HG03460 (cell line): ENCODE measurements at regions not wholly inside any gene's neighbourhood (a gene's known extent, or its start where the extent isn't known, plus 50 kb on each side); places are given as distances from the start of the nearest gene placed in this dataset.
"Not testable (repeated sequence)": the region's sequence is repeated elsewhere in the genome, so short reads cannot be mapped to it uniquely, and the experiment has no call there.

Experiments used
- ATAC-seq: cut with Tn5 transposase; IDR thresholded peaks from one replicate; pipeline ENCODE4 v1.9.1; 2021; ENCODE audit not compliant: unreplicated experiment

DNA sequence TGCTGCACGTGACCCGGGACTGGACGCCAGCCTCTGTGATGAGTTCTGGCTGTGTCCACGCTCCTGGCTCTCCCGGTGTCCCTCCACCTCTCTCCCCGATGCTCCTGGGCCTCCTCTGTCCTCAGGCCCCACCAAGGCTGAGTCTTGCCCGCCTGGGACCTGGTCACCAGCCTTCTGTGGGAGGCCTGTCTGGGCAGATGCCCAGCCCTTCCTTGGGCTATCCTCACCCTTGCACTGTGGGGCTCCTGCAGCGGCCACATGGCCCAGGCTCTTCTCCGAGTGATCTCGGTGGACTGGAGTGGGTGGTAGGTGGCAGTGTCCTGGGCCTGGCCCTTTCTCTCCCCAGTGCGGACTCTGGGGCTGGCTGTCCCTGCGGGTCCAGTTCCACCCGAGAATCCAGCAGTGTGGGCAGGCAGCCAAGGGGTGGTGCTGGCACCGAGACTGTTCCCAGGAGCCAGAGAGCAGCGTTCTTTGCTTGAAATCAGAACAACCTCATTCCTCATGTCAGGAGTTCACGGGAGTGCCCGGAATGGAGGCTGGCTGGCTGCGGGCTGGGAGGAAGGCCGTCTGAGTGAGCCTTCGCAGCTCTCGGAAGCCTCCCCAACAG is 94.6 kb downstream of the TMEM121 start:
- ATAC-seq: not testable (repeated sequence)

DNA sequence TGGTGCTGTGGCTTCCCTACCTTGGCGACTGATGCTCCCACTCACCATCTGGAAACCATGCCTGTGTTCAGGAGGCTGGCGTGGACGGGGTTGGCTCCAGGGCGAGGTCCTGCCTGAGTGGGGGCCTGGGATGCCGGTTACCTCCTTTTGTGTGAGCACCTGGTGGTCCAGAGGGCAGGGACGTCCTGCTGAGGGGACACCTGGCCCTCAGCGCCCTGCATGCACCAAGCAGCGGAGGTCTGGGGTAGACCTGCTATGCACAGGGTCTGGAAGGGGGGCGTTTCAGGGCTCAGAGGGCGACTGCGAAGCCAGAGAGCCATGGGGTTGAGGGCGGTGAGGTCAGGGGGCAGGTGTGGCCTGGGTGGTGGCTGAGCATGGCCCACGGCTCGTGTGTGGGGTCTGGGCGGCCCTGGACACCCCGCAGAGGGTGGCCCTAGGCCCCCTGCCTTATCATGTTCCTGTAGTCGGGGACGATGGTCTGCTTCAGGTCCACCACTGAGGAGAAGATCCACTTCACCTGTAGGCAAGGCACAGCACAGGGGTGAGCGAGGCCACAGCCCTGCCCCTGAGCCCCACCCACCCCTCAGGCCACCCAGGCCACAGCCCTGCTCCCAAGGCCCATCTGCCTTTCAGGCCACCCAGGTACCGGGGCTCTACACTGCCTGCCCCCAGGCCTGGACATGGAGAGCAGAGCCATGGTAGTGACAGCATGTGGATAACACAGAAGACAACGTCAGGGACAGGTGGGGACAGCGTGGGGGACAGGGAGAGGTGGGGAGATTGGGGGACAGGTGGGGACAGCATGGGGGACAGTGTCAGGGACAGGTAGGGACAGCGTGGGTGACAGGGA is 95.3 kb downstream of the TMEM121 start:
- not testable (repeated sequence) for ATAC-seq

DNA sequence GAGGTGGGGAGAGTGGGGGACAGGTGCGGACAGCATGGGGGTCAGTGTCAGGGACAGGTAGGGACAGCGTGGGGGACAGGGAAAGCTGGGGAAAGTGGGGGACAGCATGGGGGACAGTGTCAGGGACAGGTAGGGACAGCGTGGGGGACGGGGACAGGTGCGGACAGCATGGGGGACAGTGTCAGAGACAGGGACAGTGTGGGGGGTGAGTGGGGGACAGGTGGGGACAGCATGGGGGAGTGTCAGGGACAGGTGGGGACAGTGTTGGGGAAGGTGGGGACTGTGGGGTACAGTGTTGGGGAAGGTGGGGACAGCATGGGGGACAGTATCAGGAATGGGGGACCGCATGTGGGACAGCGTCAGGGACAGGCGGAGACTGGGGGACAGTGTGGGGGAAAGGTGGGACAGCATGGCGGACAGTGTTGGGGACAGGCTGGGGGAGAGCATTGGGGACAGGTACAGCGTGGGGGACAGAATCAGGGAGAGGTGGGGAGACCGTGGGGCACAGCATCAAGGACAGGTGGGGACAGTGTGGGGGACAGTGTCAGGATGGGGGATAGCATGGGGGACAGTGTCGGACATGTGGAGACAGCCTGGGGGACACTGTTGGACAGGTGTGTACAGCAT is 96.1 kb downstream of the TMEM121 start:
- ATAC-seq: no peak

DNA sequence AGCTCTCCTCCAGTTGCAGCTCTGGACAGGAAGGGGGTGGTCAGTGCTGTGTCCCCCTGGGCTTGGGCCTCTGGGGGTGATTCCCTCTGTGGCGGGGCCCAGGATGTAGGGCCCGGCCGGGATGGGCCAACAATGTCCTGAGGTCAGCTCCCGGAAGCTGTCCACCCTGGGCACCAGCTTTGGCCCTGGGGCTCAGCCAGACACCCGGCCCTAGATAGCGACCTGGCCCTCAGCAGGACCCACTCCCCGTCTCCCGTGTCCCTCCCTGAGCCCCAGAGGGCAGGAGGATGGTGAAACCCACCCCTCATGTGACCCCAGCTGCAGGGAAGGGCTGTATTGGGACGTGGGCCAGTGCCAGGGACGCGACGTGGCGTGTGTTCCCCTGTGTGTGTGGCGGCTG is 96.8 kb downstream of the TMEM121 start:
- not testable (repeated sequence) for ATAC-seq

DNA sequence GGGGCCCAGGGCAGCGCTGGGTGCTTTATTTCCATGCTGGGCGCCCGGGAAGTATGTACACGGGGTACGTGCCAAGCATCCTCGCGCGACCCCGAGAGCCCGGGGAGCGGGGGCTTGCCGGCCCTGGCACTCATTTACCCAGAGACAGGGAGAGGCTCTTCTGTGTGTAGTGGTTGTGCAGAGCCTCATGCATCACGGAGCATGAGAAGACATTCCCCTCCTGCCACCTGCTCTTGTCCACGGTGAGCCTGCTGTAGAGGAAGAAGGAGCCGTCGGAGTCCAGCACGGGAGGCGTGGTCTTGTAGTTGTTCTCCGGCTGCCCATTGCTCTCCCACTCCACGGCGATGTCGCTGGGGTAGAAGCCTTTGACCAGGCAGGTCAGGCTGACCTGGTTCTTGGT is 98.0 kb downstream of the TMEM121 start:
- ATAC-seq: not testable (repeated sequence)

DNA sequence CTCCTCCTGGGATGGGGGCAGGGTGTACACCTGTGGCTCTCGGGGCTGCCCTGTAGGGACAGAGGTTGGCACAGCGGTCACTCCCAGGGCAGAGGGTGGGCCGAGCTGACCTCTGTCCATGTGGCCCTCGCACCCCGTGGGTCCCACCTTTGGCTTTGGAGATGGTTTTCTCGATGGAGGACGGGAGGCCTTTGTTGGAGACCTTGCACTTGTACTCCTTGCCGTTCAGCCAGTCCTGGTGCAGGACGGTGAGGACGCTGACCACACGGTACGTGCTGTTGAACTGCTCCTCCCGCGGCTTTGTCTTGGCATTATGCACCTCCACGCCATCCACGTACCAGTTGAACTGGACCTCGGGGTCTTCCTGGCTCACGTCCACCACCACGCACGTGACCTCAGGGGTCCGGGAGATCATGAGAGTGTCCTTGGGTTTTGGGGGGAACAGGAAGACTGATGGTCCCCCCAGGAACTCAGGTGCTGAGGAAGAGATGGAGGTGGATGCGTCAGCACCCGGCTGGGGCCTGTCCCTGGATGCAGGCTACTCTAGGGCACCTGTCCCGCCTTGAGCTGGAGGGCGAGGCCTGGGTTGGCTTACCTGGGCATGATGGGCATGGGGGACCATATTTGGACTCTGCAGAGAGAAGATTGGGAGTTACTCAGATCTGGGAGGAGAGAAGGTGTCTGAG is 98.5 kb downstream of the TMEM121 start:
- ATAC-seq: not testable (repeated sequence)

DNA sequence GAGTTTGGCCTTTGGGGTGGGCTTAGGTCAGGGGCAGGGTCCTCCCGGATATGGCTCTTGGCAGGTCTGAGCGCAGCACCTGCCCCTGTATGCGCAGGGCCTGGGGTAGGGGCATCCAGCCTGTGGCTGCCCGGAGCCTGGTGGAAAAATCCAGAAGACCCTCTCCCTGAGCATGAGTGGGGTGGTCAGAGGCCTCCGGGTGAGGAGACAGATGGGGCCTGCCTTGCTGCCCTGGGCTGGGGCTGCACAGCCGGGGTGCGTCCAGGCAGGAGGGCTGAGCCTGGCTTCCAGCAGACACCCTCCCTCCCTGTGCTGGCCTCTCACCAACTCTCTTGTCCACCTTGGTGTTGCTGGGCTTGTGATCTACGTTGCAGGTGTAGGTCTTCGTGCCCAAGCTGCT is 99.1 kb downstream of the TMEM121 start:
- not testable (repeated sequence) for ATAC-seq

DNA sequence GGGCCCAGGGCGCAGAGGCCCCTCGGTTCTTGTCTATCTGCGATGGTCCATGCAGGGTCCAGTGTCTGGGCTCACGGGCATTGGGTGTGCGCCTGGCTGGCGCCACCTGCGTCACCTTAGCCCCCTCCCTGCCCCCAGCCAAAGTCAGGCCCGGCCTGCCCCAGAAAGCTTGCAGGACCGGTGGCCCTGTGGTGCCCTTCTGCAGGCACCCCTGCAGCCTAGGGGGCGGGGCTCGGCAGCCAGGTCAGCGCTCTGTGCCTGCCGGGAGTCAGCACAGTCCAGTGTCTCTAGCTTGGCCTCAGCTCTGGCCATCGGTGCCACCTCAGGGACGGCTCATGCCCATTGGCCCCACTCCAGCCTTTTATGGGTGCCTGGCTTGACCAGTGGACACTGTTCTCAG is 99.7 kb downstream of the TMEM121 start:
- ATAC-seq: not testable (repeated sequence)

DNA sequence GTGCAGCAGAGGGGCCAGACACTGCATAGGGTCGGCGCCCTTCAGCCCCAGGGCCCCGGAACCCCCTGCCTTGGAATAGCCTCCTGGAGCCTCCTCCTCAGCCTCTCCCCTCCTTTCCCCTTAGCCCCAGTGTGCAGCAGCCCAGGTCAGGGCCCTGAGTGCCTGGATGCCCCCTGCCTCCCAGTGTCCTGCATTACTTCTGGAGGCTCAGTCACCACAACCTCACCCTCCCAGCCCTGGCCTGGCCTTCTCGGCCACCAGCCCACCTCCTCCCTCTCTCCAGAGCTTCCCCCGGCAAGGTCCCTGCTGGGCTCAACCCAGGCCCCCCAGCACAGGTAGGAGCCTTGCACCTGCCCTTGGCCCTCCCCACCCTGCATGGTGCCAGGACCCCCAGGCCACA is 100.3 kb downstream of the TMEM121 start:
- not testable (repeated sequence) for ATAC-seq

DNA sequence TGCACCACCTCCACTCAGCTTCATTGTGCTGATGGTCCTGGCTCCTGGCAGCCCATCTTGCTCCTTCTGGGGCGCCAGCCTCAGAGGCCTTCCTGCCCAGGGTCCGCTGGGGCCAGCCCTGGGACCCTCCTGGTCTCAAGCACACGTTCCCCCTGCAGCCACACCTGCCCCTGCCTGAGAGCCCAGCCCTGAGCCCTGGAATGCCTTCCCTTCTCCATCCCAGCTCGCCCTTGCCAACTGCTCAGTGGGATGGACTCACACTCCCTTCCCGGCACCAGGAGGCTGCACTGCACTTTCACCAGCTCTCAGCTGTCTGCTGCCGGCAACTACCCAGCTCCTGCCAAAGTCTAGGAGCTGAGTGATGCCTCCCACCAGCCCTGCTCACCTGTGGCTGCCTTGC is 100.9 kb downstream of the TMEM121 start:
- ATAC-seq: not testable (repeated sequence)

DNA sequence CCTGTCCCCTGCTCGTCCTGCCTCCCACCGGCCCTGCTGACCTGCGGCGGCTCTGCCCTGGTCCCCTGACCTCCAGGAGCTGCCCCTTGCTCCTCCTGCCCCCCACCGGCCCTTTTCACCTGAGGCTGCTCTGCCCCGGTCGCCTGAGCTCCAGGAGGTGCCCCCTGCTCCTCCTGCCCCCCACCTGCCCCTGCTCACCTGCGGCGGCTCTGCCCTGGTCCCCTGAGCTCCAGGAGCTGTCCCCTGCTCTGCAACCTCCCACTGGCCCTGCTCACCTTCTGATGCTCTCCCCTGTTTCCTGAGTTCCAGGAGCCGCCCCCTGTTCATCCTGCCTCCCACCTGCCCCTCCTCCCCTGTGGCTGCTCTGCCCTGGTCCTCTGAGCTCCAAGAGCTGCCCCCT is 101.3 kb downstream of the TMEM121 start:
- ATAC-seq: no peak

DNA sequence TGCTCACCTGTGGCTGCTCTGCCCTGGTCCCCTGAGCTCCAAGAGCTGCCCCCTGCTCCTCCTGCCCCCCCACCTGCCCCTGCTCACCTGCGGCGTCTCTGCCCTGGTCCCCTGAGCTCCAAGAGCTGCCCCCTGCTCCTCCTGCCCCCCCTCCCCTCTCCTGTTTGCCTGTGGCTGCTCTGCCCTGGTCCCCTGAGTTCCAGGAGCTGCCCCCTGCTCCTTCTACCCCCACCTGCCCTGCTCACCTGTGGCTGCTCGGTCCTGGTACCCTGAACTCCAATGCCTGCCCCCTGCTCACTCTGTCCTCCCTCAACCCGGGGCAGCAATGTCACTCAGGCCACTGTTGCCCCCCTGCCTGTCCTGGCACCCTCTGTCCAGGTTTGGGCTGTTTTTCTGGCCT is 101.7 kb downstream of the TMEM121 start:
- ATAC-seq: not testable (repeated sequence)

DNA sequence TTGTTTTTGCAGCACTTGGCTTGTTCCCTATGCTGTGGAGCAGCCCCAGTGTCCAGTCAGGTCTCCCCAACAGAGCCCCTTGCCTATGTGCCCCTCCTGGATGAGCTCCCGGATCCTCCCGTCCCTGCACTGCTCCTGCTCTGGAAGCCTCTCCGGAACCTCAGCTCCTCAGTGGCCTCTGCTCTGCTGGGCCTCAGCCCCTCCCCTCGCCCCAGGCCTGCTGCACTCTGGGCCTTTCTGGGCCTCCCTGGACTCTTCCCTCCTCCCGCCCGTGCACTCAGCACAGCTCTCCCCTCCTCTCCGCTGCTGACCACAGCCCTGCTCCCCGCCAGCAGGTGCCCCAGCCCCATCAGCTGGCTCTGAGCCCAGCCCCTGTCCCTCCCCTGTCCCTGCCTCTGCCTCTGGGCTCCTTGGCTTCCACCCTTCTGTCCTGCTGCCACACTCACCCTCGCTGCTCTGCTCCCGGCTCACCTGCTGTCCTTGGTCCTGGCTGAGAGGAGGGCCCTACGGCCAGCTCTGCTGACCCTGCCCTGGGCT is 102.2 kb downstream of the TMEM121 start:
- ATAC-seq: not testable (repeated sequence)

DNA sequence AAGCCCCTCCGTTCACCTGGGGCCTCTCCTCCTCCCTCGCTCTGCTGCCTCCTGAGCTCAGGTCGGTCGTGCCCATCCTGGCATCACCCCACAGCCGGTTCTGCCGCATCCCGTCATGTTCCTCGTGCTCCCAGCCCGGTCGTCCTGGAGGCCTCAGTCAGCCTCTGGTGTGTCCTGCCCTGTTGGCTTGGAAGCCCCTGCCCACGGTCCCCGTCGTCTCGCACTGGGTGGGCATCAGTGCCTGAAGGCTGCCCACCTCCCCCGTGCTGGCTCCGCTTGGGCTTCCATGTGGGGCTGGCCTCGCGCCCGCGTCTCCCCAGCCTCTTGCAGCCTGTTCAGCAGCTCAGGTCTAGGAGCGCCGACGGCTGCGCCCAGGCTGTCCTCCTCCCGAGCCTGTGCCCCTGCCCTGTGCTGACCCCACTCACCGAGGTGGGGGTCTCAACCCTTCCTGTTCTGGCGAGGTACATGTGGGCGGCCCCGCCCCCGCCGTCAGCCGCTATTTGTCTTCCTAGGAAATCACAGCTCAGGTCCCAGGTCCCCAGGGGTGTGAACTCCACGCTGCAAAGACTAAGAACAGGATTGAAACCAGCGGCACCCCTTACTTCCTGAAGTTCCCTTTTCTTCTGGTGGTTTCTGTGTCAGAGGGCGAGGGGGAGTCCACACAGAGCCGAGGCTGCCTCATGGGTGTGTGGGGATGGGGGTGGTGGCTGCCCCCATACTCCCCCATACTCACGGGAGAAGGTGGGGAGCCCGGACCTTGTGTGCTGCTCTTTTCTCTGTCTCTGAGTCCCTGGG is 102.9 kb downstream of the TMEM121 start:
- ATAC-seq: not testable (repeated sequence)

DNA sequence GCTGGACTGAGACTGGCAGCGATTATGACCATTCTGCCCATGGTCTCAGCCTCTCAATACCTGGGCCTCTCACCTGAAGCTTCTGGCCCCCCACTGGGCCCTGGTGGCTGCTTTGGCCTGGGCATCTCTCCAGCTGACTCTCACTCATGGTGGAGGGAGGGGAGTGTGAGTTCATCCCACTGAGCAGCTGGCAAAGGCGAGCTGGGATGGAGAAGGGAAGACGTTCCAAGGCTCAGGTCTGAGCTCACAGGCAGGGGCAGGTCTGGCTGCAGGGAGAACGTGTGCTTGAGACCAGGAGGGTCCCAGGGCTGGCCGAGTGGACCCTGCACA is 103.5 kb downstream of the TMEM121 start:
- no peak for ATAC-seq

DNA sequence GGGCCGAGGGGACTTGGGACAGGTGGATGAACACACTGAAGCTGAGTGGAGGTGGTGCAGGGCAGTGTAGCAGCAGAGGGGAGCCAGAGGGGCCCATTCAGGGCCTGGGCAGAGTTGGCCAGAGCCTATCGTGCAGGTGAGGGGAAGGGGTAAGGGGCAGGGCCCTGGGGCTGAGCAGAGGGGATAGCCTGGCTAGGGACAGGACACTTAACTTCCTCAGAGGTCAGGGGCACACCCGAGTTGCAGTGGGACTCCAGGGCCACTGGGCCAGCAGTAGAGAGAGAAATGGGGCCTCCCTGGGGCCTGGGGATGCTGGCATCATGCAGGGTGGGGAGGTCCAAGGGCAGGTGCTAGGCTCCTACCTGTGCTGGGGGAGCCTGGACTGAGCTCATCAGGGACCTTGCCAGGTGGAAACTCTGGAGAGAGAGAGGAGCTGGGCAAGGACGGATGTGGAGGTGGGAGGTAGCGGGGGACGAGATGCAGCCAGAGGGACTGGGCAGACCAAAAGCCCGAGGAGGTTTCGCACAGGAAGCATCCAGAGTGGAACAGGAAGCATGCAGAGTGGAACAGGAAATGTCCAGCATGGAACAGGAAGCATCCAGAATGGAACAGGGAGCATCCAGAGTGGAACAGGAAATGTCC is 104.0 kb downstream of the TMEM121 start:
- not testable (repeated sequence) for ATAC-seq

DNA sequence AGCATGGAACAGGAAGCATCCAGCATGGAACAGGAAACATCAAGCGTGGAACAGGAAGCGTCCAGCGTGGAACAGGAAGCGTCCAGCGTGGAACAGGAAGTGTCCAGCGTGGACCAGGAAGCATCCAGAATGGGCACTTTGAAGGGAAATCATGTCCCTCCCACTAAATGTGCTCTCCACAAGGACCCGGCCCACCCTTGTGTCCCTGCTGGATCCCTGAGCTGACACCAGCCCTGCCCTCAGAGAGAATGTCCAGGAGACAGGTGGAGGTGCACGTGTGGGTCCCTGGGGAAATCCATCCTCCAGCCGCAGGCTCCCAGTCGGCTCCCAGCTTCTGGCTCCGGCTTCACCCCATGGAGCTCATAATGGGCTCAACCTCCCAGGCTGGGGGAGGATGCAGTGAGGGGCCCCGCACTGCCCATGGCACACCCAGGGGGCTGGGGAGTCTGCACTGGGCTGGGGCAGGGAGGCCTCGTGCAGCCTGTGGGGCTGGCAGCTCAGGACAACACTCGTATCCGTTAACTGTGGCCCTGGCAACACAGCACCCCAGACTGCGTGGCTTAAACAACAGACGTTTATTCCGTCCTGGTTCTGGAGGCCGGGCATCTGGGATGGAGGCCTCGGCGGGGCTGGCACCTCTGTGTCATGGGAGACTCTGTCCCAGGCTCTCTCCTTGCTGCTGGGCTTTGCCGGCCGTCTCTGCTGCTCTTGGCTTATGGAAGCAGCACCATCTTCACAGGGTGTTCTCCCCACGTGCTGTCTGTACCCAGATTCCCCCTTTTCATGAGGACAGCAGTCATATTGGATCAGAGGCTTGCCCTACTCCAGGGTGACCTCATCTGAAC is 104.8 kb downstream of the TMEM121 start:
- not testable (repeated sequence) for ATAC-seq

DNA sequence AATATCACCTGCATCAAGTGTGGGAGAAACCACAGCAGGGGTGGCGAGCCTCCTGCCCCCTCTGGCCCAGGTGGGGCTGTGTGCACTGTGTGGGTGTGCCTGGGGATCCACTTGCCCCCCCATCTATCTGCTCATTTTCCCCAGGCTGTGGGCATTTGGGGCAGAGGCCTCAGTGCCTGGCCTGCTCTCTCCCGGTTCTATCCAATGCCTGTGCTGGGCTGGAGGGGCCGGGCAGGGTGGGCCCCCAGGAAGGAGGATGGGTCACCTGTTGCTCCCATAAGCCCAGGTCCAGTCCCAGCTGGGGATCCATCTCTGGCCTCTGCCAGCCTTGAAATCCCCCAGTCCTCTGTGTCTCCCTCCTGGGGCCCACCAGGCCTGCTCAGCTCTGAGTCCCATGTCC is 105.6 kb downstream of the TMEM121 start:
- no peak for ATAC-seq

DNA sequence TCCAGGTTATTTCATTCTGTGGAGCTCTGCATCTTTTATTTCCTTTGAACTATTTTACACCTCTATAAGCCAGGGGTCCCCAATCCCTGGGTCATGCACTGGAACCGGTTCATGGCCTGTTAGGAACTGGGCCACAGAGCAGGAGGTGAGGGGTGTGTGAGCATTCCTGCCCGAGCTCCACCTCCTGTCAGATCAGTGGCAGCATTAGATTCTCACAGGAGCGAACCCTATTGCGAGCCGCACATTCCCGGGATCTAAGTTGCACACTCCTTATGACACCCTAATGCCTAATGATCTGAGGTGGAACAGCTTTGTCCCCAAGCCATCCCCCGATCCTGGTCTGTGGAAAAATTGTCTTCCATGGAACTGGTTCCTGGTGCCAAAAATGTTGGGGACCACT is 107.2 kb downstream of the TMEM121 start:
- ATAC-seq: not testable (repeated sequence)
